ENCODE measurements at regions not wholly inside any gene's neighbourhood (a gene's known extent, or its start where the extent isn't known, plus 50 kb on each side); places are given as distances from the start of the nearest gene placed in this dataset.

DNA sequence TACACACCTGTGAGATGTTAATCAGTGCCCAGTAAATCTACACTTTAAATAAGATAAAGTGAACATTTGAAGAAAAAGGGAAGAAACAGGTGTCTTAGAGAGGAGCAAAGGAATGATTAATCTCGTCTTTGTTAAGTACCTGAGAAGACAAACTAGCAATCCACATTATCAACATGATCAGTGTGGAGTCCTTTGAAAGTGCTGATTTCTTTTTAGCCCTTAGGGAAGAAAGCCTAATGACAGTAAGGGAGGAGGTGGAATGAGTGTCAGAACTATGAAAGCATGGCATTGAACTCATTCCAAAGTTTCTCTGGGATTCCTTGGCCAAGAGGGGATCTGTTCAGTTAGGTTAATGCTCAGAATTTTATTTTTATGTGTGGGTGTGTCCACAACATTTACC lies 1109.0 kb upstream of the ACO1 start:
- Histone ChIP-seq H3K4me3 (replicated peaks in 1 of 3; ENCODE audit: insufficient read depth in 1 of 3, low read depth in 1 of 3, low read length in 3 of 3) (no peak overlapping the region), H3K27ac (ENCODE audit: insufficient read depth, low read depth, low read length) (no peak overlapping the region), H4K20me1 (replicated peaks; ENCODE audit: control insufficient read depth, extremely low read depth, insufficient read depth, low read length) (no peaks in the 10 kb centered on the region), H3K9ac (replicated peaks; ENCODE audit: extremely low read depth, insufficient read depth, low read length) (no peak overlapping the region), H3K4me2 (ENCODE audit: insufficient read depth, low read length) (no peak overlapping the region), H3K79me2 (ENCODE audit: control insufficient read depth, insufficient read depth, low read length) (no peaks in the 10 kb centered on the region), H3K27me3 (ENCODE audit: control insufficient read depth in 2 of 2, insufficient read depth in 2 of 2, low read length in 2 of 2) (no peaks in the 10 kb centered on the region), H3K9me3 (replicated peaks; ENCODE audit: control insufficient read depth, insufficient read depth, low read length) (no peaks in the 10 kb centered on the region), H2AFZ (ENCODE audit: low read depth, low read length) (no peak overlapping the region), H3K9me1 (replicated peaks; ENCODE audit: control insufficient read depth, extremely low read depth, insufficient read depth, low read length) (no peaks in the 10 kb centered on the region), H3K36me3 (ENCODE audit: control insufficient read depth in 2 of 2, extremely low read depth in 1 of 2, insufficient read depth in 2 of 2, low read length in 2 of 2) (no peaks in the 10 kb centered on the region), H3K4me1 (ENCODE audit: control insufficient read depth, extremely low read depth, insufficient read depth, low read length) (no peaks in the 10 kb centered on the region)
- TF ChIP-seq MYC (IDR thresholded peaks at IDR 0.05; ENCODE audit: low read depth, low read length) = no peak
- no peak for TF ChIP-seq GATA2 (IDR thresholded peaks at IDR 0.05; ENCODE audit: insufficient read depth, insufficient read length, low read depth, low read length)
- no peak for TF ChIP-seq CTCF (IDR thresholded peaks at IDR 0.05; ENCODE audit: extremely low read depth in 1 of 2, insufficient read depth in 1 of 2, low read depth in 1 of 2, low read length in 2 of 2)
- no peak for TF ChIP-seq POLR2AphosphoS5 (IDR thresholded peaks at IDR 0.05; ENCODE audit: insufficient read depth, low read depth, low read length)
- no peak for TF ChIP-seq POLR2A (IDR thresholded peaks at IDR 0.05; ENCODE audit: low read depth, low read length)
- TF ChIP-seq, protein P1, sequence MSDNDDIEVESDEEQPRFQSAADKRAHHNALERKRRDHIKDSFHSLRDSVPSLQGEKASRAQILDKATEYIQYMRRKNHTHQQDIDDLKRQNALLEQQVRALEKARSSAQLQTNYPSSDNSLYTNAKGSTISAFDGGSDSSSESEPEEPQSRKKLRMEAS (IDR thresholded peaks at IDR 0.05; ENCODE audit: insufficient read depth, insufficient read length) = no peak
- no peak for TF ChIP-seq EZH2 (IDR thresholded peaks at IDR 0.05; ENCODE audit: borderline replicate concordance, low read depth, low read length, severe bottlenecking)
- dilution Hi-C loops (cut with MboI; ENCODE audit: extremely low pct_ligation_motif_present, low sequenced_read_pairs) = no loop called here
- FAIRE-seq (no peak), DNase-seq (ENCODE audit: low read depth, low spot score) (no peak)
- no TSS peak for BruUV-seq (replicated peaks)
- ChIA-PET POLR2A (no interaction called here), CTCF (no interaction called here)
- intact Hi-C loops (cut with micrococcal nuclease) = loop anchor here (10.0 kb wide), 2 partner anchors 59 to 149 kb away; no protein-coding TSS in a partner anchor
